Sciatic nerve (tissue), 2 donors: ENCODE measurements at regions not wholly inside any gene's neighbourhood (a gene's known extent, or its start where the extent isn't known, plus 50 kb on each side); places are given as distances from the start of the nearest gene placed in this dataset.

Source experiments
- ATAC-seq: fragments of 200-7000 bp; cut with Tn5 transposase; one replicate; pipeline ENCODE4 v1.9.1; 2020; ENCODE audit warnings: mild to moderate bottlenecking, moderate library complexity
- DNase-seq: peaks from one replicate; pipeline ENCODE4 v3.0.0-alpha.2; 2020; ENCODE audit warnings: low spot score
- intact Hi-C: fragments of 100-400 bp; cut with DNase I; formaldehyde crosslinking; loops from one replicate; pipeline ENCODE4 v1.14.2; 2022
- donor health status: DM: no; HTN: no; CAD: no.
- donor health status: DM: no; HTN: no; CAD: no.

- no peak for DNase-seq
- no peak for ATAC-seq
- intact Hi-C loops, result no loop called here
These were observed 102.6 kb upstream of the LYZL1 start for GRCh38 chr10:29186221-29186620.

DNA sequence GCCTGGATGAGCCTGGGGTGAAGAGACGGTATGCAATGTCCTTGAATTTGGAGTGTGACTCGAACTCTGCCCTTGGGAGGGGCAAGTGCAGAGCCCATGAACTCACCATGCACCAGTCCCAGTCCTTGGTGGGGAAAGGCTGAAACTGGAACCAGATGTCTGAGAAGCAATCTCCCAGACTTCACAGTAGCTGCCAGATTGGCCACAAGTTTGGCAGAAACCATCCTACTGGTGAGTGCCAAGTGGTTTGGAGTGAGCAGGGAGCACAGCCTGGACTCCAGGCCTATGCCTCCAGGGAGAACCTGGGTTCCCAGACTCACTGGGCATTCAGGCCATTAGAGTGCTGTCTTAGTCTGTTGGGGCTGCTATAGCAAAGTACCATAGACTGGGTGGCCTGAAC lies 99.6 kb upstream of the LYZL1 start:
- no peak for DNase-seq
- peak; percentile 24 for ATAC-seq
- intact Hi-C loops, result no loop called here

DNA sequence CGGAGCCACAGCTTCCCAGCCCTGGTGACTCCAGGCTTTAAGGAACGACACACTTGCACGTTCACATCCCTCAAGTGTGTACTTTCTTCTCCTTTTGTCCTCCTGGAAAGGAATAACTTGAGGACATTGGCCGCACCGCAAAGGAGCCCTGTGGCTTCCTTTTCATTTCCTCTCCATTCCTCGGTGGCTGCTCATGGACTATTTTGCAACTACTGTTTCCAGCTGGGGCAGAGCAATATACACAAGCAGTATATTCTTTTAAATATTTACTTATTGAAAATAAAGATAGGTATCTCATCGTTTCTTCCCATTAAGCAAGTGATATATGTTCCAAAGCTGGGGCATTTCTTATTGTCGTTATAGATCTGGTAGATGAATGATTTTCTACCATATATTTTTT lies 97.2 kb upstream of the LYZL1 start:
- no peak for DNase-seq
- intact Hi-C loops, result no loop called here

DNA sequence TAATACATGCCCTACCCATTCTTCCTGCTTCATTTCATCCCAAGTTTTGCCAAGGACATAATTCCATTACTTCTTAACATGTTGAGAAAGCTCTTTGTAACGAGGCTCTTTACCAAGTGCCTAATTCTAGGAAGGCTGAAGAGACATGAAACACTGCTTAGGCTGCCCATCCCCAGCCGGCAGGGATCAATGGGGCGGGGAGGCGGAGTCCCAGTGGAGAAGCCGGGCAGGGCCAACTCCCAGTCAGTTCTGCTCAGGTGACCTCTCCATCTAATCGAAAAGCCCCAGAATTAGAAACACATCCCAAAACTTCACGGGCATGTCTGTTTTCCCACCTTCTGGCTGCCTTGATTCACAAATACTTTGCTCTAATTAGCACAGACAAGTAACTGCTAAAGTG lies 89.5 kb upstream of the LYZL1 start:
- DNase-seq (no peak), ATAC-seq (no peak)
- intact Hi-C loops, result no loop called here

More for the DNA sequence above, 97.2 kb upstream of the LYZL1 start:
- no peak for ATAC-seq

DNA sequence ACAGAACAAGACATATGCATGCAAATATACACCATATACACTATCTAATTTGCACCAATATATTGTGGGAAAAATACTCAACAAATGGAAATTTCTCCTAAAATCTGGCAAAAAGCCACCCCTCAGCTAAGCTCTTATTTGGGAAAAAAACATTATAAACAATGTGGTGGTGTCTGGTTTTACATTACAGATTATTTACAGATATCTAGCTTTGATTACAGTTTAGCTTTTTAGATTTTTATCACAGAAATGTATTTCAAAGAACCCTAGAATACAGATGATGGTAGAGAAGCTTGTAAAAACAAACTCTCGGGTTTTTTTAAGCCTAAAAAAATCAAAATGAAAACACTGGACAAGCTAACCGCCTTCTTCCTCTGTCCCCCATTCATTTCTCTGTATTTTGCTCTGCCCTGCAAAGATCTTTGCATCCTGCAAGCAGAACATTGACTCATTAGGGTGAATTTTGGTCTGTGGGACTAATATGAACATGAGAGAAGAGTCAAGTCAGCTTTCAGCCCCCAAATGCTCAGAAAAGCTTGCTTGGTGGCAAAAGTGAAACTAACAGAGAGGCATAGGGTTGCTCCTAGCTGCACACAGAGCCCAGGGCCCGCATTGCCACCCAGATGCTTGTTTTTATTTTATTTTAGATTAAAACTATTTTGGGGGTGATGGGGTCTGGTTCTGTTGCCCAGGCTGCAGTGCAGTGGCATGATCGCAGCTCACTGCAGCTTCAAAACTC lies 88.8 kb upstream of the LYZL1 start:
- ATAC-seq, result no peak
- intact Hi-C loops, result no loop called here
- DNase-seq, result no peak

GRCh38 chr10:29202386-29202940 lies 86.4 kb upstream of the LYZL1 start:
- no peak for DNase-seq
- intact Hi-C loops, result no loop called here
- no peak for ATAC-seq

GRCh38 chr10:29203432-29203831 lies 85.4 kb upstream of the LYZL1 start:
- intact Hi-C loops, result no loop called here
- DNase-seq, result no peak
- no peak for ATAC-seq

- peak; percentile 49 for ATAC-seq
- intact Hi-C loops, result no loop called here
- DNase-seq, result no peak
These were observed 84.6 kb upstream of the LYZL1 start for GRCh38 chr10:29204070-29204800.

DNA sequence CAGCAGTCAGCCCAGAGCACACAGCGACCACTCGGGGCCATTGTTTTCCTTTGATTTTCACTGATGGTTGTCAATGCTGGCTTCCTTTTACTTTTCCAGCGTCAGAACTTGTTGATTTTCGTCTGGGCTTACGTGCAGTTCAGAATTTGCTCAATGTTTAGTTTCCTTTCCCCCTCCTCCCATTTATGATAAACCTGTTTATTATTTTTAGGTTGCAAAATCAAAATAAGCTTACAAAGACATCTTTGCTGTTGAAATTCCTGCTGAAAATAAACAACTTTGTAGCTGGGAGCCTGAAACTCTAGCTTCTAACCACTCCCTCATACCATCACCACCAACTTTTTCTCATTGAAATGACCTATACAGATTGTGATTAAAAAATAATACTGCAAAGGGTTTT lies 83.1 kb upstream of the LYZL1 start:
- ATAC-seq, result no peak
- intact Hi-C loops, result no loop called here
- no peak for DNase-seq

- ATAC-seq (no peak), DNase-seq (no peak)
- intact Hi-C loops, result no loop called here
These were observed 80.0 kb upstream of the LYZL1 start for GRCh38 chr10:29208845-29209244.

DNA sequence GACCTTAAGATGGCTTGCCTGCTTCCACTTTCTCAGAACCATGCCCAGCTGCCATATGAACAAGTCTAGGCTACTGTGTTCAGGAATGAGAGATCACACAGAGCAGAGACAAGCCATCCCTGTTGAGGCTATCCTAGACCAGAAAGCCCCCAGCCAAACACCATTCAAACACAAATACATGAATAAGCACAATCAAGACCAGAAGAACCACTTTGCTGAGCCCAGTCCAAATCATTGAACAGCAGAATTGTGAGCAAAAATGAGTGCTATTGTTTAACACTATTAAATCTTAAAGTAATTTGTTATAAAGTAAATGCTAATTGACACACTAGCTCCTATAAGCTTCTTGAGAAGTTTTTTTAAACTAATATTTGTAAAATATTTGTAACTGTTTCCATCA lies 79.0 kb upstream of the LYZL1 start:
- no peak for ATAC-seq
- intact Hi-C loops, result no loop called here
- DNase-seq, result no peak

GRCh38 chr10:29210266-29210868 lies 78.5 kb upstream of the LYZL1 start:
- DNase-seq (no peak), ATAC-seq (no peak)
- intact Hi-C loops, result no loop called here

- intact Hi-C loops, result no loop called here
- DNase-seq (no peak), ATAC-seq (no peak)
These were observed 76.3 kb upstream of the LYZL1 start for GRCh38 chr10:29212597-29212996.

- no peak for ATAC-seq
- no peak for DNase-seq
- intact Hi-C loops, result no loop called here
These were observed 74.3 kb upstream of the LYZL1 start for GRCh38 chr10:29214551-29214950.

- no peak for DNase-seq
- ATAC-seq, result no peak
- intact Hi-C loops, result no loop called here
These were observed 71.6 kb upstream of the LYZL1 start for GRCh38 chr10:29217292-29217738.

- DNase-seq (no peak), ATAC-seq (no peak)
- intact Hi-C loops, result no loop called here
These were observed 65.5 kb upstream of the LYZL1 start for GRCh38 chr10:29223326-29223725.

- intact Hi-C loops, result no loop called here
- ATAC-seq, result no peak
These were observed 64.2 kb upstream of the LYZL1 start for GRCh38 chr10:29224631-29225030.

DNA sequence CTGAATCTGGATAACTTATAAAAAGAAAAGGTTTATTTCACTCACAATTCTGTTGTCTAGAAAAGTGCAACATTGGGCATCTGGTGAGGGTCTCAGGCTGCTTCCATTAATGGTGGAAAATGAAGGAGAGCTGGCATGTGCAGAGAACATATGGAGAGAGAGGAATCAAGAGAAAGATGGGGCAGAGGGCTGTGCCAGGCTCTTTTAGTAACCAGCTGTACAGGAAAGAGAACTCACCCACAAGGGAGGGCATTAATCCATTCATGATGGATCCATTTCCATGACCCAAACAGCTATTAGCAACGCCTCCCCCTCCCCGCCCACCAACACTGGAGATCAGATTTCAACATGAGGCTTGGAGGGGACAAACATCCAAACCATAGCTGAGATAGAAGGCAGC lies 61.7 kb upstream of the LYZL1 start:
- no peak for ATAC-seq
- intact Hi-C loops, result no loop called here

More at GRCh38 chr10:29224631-29225030, 64.2 kb upstream of the LYZL1 start:
- no peak for DNase-seq

DNA sequence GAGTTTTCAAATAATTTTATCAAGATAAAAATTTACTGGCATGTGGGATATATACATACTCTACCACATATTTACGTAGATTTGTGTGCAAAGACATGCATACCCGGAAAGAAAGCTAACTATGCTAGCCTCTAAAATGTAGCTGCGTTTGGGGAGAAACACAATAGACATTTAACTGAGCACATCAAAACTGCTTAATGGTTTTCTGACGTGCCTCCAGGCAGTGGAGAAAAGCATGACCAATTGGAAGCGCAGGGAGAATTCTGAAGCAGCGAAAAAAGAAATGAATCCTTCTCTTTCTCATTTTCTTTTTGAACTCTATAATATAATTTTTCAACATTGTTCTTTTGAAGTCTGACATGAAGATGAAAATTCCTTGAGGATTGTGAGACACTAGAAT lies 60.3 kb upstream of the LYZL1 start:
- ATAC-seq (no peak), DNase-seq (no peak)
- intact Hi-C loops, result no loop called here

More for the DNA sequence above, 61.7 kb upstream of the LYZL1 start:
- DNase-seq, result no peak

GRCh38 chr10:29229258-29229705 lies 59.6 kb upstream of the LYZL1 start:
- intact Hi-C loops, result no loop called here
- no peak for DNase-seq
- no peak for ATAC-seq
